Activated CD8-positive, alpha-beta memory T cell treated with anti-CD3 and anti-CD28 coated beads for 24 hours (primary cell): ENCODE measurements at regions not wholly inside any gene's neighbourhood (a gene's known extent, or its start where the extent isn't known, plus 50 kb on each side); places are given as distances from the start of the nearest gene placed in this dataset.
A peak's percentile ranks its signal among the peaks of the same experiment; 100 is the strongest.

Experiments
- DNase-seq: peaks from one replicate; pipeline ENCODE4 v3.0.0-alpha.2; 2020

DNA sequence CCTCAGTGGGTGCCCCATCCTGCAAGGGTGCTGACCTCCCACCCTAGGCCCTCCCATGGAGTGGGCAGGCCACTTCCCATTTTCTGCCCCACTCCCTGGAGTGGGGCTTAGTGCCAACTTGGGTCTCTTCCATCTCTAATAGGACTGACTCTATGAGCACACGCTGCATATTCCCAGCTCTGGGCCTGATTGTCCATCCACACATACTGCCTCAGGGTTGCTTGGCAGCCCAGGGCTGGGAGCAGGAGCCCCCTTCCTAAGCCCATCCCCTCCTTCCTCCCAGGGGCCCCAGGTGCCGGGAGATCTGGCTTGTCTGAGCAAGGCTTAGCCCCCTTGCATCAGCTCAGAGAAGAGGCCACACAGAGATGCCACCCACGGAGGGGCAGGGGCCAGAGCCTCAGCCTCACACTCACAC is 55.1 kb downstream of the PJA1 start:
- no peak for DNase-seq

DNA sequence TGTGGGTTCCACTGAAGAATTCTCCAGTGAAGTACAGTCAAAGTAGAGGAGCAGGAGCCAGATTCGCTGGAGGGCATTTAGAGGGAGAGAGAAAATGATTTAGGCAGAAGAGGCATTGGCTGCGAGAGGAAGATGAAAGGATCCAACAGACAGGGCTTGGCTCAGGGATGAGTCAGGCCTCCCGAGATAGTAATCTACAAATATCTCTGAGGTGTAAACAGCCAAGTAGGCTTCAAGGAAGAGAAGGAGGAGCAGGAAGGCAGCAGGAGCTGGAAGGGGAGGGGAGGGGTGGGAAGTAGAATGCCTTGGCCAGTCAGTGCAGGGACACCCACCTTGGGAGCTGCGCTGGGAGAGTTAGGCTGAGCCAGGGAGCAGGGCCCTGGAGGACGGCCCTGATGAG is 55.5 kb downstream of the PJA1 start:
- DNase-seq = no peak

DNA sequence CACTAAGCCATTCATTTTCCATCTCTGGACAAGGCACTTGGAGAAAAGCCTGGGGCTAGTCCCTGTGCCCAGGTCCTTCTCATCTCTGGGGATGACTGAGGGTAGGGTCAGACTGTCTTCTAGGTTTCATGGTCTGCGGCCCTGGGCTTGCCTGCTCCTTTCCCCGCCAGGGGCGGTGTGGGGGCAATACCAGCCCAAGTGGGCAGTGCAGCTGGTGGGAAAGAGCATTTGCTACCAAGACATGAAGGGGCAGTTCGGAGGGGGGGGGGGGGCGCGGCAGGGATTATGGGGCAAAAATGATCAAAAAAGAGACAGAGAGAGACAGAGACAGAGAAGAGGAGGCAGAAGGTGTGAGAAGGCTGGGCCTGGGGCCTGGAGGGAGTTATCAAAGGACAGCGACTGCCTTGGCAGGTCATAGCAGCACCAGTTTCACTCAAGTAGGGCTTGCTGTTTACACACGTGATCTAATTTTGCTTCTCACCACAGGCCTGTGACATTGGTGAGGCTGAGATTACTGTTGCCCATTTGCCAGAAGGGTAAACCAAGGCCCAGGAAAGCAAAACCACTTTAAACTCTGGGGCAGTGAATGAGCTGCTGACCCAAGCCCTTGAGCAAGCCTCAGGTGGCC is 56.1 kb downstream of the PJA1 start:
- no peak for DNase-seq

DNA sequence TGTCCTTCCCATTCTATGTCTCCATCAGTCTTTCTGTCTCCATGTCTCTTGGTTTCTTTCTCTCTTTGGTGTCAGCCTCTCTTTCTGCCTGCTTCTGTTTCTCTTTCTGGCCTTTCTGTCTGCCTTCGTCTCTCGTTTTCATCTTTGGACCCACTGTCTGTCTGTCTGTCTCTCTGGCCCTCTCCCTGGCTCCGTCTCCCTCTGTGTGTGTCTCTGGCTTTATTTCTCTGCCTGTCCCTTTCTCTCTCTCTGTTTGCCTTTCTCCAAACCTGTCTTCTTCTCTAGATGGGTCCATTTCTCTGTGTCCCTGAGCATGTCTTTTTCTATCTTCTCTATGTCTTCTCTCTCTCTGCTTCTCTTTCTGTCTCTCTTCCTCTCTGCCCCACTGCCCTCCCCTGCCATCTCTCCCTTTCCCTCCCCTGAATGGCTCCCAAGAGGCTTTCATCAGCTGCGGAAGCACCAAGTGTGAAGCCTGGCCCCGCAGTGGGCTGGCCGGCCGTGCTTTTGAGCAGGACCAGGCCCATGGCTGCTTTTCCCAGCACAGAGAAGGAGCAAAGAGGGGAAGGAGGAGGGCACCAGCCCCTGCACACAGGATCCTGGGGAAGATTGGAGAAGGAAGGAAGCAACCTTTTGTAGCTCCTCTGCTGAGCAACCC is 57.4 kb downstream of the PJA1 start:
- no peak for DNase-seq

DNA sequence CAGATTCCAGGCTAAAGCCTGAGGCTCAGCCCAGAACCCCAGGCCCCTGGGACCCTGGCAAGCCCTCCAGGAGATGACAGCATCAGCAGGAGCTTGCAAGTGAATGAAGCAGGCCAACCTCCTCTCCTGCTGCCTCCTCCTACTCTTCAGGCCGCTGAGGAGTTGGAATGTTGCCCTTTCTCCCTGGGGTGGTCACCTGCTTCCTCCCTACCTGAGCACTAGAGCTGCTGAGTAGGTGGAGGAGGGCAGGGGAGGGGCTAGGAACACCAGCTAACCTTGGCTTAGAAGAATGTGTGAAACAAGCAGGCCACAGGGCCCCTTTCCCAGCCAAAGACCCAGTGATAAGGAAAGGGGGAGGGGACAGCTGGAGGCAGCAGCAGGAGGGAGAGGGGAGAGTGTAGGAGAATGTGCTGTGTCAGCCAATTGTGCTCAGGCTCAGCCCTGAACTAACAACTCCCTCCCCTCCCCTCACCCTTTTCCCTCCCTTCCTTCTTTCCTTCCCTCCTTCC is 58.0 kb downstream of the PJA1 start:
- DNase-seq = no peak

DNA sequence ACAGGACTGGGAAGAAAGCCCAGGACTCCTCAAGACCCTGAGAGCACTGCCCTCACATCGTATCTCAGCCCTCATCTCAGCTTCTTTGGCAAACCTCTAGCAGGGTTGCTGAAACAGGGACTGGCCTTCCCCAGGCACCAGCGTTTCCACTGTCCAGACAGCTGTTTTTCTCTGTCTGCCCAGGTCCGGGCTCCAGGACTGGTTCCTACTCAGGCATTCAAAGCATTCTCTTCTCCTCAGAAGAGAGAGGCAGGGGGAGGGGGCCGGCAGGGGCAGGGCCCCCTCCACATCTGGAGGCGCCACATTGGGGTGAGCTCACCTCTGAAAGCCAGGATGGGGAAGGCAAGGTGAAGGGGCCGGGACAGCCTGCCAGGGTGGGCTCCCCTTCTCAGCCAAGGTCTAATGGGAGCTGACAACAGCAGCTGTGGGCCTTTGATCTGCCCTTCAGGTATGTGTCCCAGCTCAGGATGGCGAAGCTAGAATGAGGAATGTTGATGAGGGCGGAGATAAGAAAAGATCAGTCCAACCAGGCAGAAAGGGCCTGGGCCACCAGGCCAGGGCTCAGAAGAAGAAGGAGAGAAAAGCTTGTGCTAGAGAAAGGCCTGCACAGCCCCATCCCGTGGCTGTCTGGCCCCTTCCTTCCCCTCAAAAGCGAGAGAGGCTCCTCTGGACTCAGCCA is 60.4 kb downstream of the PJA1 start:
- no peak for DNase-seq

DNA sequence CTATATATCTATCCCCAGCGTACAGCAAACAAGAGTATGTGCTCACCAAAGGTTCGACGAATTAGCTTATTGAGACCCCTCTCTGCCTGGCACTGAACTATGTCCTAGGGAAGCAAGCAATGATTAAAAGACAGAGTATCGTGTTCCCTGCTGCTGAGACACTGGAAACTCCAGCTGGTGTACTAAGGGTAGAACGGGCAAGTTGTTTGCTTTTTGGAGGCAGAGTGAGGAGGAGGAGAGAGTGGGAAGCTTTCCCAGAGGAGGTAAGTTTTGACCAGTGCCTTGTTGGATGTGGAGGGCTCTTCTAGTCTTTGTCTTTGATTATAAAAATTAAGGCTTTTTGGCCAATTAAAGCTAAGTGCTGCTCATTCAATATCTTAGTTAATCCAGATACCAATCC is 61.7 kb downstream of the PJA1 start:
- DNase-seq = no peak

DNA sequence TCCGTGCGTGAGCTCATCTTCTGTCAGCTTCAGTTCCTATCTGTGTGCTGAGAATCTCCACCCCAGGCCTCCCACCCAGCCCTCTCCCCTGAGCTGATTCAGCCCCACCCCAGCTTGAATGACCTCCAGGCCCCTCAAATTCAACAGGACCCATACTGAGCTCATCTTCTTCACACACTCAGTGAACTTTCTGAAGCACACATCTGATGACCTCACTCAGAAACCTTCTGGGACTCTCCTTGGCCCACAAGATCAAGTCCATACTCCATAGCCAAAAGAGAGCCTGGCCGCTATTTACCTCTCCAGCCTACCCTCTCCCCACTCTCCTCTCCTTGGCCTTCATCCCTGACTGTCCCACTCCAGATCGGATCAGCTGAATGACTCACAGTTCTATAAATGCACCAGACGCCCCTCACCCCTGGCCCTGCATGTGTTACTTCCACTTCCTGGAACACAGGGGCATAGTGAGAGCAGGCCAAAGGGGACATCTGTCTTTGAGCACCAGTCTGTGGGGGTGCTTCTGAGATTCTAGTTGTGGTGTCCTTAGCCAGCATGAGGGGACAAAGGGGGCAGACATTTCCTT is 62.5 kb downstream of the PJA1 start:
- no peak for DNase-seq

DNA sequence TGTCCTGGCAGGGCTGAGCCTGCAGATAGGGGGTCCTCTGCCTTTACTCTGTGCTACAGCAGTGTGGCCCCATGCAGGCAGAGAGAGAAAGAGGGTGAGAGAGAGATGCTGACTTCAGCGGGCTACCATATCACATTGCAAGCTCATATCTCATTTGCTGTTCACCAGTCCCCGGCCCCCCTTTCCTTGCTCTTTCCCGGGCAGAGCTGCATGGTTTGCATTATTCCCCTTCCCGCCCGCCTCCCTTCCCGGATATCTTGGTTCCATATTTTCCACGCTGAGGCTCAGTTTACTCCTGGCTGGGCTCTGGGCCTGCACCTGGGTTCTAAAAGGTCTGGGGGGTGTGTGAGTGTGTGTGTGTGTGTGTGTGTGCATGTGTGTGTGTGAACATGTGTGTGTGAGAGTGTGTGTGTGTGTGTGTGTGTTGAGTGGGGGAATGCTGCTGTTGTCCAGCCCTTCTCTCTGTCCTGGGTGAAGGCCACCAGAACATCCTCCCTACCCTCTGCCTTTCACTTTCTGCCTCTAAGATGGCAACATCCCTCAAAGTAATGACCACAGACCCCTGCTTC is 63.5 kb downstream of the PJA1 start:
- no peak for DNase-seq

DNA sequence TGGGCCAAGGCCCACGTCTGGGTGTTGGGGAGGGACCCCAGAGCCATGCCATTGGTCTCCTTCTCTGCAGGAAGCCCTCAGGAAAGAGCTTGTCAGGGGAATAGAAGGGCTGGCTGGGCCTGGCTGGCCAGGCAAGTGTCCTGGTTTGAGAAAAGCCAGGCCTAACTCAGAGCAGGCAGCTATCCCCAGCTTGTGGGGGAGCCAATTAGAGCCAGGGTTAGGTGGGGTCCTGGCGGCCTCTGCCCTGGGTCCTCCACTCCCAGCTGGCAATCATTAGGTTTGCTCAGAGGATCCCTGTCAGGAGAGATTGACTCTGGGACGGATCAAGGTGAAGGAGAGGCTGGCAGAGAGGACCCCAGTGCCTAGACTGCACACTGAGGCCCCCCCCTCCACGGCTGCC is 64.8 kb downstream of the PJA1 start:
- no peak for DNase-seq

DNA sequence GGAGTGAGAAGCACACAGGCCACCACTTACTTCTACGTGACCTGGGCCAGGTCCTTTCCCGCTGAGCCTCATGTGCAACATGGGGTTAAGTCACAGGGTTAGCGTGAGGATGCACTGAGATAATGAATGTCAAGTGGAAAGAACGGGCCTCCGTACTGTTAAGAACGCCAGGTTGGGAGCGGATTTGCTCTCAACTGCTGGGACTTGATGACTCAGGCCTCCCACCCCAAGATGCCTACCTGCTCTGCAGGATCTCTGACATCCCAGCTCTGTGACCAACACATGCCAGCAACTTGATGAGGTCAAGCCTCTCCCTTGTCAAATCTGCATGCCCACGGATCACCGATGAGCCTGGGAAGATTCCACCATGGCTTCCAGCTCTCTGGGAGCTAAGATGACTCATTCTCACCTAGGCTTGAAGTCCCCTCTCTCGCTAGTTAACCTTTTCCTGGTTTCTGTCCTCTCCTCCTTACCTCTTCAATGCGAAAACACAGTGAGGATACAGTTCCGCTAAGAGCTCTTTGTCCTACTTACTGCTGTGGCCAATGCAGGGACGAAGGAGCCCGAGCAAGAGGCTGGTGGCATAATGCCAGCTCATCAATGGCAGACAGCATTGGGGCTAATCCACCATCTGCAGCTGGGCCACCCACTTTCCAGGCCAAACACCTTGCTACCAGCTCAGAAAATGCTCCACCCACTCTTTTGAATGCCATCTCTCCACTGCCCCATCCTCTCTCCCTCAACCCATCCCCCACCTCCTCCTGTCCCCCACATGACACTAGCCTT is 67.6 kb downstream of the PJA1 start:
- no peak for DNase-seq

DNA sequence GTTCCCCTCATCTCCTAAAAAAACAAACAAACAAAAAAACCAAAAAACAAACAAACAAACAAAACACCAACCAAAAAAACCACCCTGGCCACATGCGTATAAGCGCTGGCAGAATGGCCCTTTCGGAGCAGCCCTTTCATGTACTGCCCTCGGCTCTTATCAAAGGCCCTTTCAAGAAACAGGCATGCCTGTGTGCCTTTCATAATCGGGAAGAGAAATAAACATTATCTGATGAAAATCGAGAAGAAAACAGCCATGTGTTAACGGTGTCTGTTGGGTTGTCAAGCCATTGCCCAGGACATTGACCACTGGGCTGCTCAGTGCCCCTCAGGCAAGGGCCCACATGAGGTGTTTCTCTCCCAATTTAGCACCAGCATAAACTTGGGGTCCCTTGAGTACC is 68.3 kb downstream of the PJA1 start:
- DNase-seq = no peak

DNA sequence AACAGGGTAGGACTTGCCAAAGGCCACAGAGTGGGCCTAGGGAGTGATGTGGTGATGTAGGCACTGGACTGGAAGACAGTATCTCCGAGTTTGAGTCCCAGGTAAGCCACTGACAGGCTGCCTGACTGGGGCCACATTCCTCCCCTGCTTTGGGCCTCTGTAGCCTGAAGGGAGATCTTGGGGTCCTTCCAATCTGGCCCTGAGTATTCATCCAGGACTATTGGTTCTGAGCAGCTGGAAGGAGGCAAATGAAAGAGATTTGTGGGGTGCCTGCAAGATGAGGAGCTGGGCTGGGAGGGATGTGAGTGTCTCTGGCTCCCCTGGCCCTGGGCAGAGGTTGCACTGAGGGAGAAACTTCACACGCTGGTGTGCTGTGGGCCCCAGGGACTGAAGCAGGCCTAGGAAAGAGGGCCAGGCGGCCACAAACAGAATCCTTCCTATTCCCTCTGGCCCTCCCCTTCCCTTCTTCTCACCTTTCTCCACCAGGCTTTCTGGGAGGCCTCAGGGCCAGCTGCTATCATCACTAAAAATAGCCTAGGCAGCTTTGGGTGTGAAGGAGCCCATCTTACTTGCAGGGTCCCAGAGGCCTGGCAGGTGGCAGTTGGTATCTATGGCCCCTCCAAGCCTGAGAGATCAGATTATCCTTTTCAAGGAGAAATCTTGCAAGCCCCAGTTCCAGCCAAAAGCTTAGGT is 70.1 kb downstream of the PJA1 start:
- DNase-seq = no peak

DNA sequence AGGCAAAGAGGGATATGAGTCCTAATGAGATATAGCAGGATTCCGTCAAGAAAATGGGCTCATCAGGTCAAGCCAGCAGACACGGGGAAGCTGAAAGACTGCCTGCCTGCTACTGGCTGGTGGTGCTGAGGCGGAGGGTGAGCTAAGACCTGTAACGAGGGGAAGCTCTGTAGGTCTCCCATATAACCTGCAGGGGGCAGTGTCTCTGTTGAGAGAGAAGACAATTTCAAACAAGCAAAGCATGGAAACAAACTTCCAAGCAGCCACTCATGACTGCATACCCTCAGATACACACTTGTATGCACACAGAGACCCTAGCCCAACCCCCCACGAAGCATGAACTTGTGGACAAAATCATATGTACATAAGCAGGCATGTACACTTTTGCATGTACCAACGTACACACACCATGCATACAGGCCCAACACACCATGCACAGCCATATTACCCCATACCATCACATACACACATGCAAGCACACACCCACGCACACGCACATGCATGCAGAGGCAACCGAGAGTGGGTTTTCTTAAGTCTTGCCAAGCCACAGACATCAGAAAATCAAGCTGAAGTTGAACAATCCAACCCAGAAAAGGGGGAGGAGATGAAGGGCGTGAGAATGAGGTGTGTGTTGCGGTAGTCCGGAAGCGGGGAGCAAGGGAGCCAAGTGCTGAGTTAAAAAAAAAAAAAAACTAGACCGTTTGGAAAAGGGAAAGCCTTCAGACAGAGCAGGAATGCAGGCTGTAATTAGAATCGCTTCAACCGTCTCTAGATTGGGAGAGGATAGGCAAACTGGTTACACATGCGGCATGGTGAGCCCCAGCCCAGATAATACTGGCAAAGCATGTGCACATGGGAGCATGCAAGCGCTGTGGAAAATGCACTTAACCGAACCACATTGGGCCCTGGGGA is 71.0 kb downstream of the PJA1 start:
- peak; percentile 65 for DNase-seq

DNA sequence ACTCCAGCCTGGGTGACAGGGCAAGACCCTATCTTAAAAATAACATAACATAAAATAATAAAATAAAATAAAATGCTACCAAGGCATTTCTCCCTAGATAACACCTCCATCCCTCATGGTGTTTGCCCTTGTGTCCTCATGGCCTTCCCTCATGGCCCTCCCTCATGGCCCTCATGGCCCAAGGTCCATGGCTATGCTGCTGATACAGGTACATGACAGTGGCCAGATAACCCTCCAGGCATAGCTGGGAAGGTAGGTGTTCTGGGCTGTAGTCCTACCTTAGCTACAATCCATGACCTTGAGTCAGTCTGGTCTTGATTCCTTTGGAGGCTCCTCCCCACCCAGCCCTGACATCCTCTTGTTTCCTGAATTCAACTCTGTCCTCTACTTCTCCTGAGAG is 75.2 kb downstream of the PJA1 start:
- no peak for DNase-seq

DNA sequence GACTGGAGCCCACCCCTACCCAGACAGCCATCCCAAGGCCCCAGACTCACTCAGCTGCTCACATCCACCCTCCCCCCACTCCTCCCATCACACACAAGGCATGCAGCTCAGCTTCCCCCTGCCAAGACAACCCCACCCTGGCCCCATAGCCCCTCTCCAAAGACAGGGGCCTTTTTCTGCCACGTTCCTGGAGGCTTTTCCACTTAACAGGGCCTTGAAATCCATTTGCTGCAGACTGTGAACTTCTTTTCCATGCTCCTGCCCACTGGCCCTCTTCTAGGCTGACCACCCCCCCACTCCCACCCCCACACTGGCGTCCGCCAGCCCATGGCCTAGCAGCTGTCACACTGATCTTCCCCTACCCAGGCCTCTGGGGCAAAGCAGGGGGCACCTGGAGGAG is 76.0 kb downstream of the PJA1 start:
- DNase-seq = no peak

DNA sequence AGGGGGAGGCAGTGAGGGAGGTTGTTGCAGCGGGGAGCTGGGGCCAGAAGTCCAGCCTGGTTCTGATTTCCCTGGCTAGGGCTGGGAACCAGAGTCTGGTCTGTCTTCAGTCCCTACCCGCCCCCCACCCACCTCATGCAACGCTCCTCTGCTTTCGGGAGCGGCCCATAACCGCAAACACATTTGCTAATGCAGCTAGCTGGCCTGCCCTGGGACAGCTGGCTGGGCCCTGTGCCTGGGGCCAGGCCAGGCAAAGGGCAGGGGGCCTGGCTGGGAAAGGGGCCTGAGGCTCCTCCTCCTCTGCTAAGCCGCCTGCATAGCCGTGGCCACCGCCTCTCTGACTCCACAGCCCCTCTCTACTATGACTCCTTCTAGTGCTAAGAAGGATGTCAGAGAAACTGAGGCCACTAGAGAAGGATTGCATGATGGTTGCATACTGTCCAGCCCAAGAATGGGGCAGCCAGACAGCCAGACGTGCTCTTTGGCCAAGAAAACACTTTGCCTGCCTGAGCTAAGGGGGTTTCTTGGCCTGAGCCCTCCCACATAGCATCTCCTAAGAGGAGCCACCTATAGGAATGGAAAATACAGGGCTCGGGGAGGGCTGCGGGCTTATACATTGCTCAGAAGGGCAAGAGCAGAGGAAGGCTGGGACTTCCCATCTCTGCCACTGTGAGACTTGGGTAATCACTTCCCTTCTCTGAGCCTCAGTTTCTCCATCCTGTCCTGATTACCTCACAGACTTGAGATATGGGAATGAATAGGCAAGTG is 76.9 kb downstream of the PJA1 start:
- no peak for DNase-seq

DNA sequence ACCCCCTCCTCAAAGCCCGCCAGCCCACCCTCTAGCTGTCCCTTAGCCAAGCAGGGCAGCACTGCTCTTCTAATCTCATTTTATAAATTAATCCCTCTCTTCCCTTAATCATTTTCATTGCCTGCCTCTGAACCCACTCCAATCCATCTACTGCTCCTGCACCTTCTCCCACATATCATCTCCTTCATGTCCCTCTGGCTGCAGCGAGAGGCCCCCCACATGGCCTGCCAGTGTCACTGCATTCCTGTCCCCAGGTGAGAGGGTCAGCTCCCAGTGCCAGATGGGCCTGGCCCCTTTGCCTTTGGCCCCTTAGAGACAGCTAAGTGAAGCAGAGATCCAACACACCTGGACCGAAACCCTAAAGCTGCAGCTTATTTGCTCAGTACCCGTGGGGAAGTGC is 79.4 kb downstream of the PJA1 start:
- no peak for DNase-seq

DNA sequence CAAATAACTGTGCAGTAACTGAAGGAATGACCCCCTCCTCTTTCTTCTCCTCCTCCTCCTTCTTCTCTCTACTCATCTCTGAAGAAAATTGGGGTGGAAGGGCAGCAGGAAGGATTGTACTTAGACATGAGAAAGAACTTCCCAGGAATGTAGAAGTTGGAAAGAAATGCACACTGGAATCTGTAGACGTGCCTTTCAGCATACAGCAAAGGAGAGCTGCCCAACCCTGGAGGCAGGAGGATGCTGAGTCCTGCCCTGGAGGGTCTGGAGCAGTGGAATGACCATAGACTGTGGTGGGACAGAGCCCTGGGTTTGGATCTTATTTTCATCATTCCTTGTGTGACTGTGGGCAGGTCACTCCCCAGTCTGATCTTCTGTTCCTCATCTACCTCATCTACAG is 80.1 kb downstream of the PJA1 start:
- no peak for DNase-seq

DNA sequence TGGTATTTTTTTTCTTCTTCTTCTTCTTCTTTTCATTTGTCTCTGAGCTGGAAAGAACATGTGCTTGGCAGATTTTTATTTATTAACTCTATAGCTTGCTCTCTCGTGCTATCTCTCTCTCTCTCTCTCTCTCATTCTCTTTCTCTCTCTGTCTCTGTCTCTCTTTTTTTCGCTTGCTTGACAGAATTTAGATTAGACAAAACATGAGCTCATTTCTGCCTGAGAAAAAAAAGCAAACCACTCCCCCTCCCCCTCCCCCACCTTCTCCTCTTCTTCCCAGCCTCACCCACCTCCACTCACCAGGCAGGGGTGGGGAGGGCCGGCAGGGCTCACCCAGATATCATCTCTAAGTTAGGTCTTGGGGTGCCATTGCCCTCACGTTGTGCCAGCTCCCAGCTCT is 81.5 kb downstream of the PJA1 start:
- no peak for DNase-seq
